RWPE2 (cell line): ENCODE measurements at regions not wholly inside any gene's neighbourhood (a gene's known extent, or its start where the extent isn't known, plus 50 kb on each side); places are given as distances from the start of the nearest gene placed in this dataset.

ENCODE experiments used
- ATAC-seq: fragments of 200-7000 bp; cut with Tn5 transposase; 3 replicates; pipeline ENCODE4 v1.9.1; 2021; ENCODE audit warnings: low read depth
- DNase-seq: peaks from one replicate; pipeline ENCODE4 v3.0.0-alpha.2; 2020; ENCODE audit warnings: low spot score
- H3K27ac ChIP-seq: fragments of 450-650 bp; 2 replicates; pipeline ENCODE4 v1.5.1; 2017; ENCODE audit warnings: mild to moderate bottlenecking; ENCODE audit not compliant: poor library complexity, severe bottlenecking
- H3K27me3 ChIP-seq: fragments of 250-450 bp; sonication (Bioruptor Pico); 2 replicates; pipeline ENCODE4 v1.5.1; 2021; ENCODE audit warnings: mild to moderate bottlenecking, moderate library complexity; ENCODE audit not compliant: insufficient read depth, poor library complexity, severe bottlenecking
- H3K36me3 ChIP-seq: fragments of 250-450 bp; sonication (Bioruptor Pico); 2 replicates; pipeline ENCODE4 v1.5.1; 2020; ENCODE audit warnings: low read depth, mild to moderate bottlenecking, moderate library complexity
- H3K4me1 ChIP-seq: fragments of 250-450 bp; sonication (Bioruptor Pico); 2 replicates; pipeline ENCODE4 v1.5.1; 2021; ENCODE audit warnings: mild to moderate bottlenecking, moderate library complexity; ENCODE audit not compliant: insufficient read depth, poor library complexity, severe bottlenecking
- H3K4me3 ChIP-seq: fragments of 250-450 bp; sonication (Bioruptor Pico); 2 replicates; pipeline ENCODE4 v1.5.1; 2021; ENCODE audit warnings: mild to moderate bottlenecking, moderate library complexity; ENCODE audit not compliant: severe bottlenecking
- H3K9me3 ChIP-seq: fragments of 250-450 bp; sonication (Bioruptor Pico); 2 replicates; pipeline ENCODE4 v1.5.1; 2021; ENCODE audit warnings: mild to moderate bottlenecking, moderate library complexity; ENCODE audit not compliant: severe bottlenecking
- TF ChIP-seq, protein P1 (sequence below): fragments of 450-650 bp; IDR thresholded peaks from one replicate; pipeline ENCODE4 v1.5.1; 2017; ENCODE audit warnings: mild to moderate bottlenecking, moderate library complexity; ENCODE audit not compliant: poor library complexity, severe bottlenecking

DNA sequence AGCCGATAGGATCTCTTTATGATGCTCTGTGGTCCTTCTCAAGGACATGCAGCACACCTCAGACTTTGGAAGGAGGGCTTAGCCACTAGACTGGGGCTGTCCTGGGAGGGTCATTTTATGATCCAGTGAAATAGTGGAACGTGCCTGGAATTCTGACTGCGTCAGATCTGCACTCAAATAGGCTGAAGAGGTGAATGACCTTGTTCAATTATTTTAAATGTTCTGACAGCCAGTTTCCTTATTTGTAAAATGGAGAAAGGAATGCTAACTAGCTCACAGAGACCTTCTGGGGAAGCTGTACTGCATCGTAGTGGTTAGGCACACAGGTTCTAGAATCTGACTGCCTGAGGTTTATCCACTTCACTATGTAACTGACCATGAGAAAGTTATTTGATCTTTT lies 587.5 kb downstream of the MAFB start:
- H3K4me3 ChIP-seq = no peak overlapping the region
- ATAC-seq (no peak), DNase-seq (no peak)
- H3K36me3 ChIP-seq = no peaks in the 10 kb centered on the region
- H3K9me3 ChIP-seq = no peaks in the 10 kb centered on the region
- H3K27me3 ChIP-seq = peaks cover 6% of the 10 kb centered on the region
- TF ChIP-seq, protein P1, sequence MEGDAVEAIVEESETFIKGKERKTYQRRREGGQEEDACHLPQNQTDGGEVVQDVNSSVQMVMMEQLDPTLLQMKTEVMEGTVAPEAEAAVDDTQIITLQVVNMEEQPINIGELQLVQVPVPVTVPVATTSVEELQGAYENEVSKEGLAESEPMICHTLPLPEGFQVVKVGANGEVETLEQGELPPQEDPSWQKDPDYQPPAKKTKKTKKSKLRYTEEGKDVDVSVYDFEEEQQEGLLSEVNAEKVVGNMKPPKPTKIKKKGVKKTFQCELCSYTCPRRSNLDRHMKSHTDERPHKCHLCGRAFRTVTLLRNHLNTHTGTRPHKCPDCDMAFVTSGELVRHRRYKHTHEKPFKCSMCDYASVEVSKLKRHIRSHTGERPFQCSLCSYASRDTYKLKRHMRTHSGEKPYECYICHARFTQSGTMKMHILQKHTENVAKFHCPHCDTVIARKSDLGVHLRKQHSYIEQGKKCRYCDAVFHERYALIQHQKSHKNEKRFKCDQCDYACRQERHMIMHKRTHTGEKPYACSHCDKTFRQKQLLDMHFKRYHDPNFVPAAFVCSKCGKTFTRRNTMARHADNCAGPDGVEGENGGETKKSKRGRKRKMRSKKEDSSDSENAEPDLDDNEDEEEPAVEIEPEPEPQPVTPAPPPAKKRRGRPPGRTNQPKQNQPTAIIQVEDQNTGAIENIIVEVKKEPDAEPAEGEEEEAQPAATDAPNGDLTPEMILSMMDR = no peak
- no peak overlapping the region for H3K27ac ChIP-seq
- H3K4me1 ChIP-seq = no peaks in the 10 kb centered on the region

DNA sequence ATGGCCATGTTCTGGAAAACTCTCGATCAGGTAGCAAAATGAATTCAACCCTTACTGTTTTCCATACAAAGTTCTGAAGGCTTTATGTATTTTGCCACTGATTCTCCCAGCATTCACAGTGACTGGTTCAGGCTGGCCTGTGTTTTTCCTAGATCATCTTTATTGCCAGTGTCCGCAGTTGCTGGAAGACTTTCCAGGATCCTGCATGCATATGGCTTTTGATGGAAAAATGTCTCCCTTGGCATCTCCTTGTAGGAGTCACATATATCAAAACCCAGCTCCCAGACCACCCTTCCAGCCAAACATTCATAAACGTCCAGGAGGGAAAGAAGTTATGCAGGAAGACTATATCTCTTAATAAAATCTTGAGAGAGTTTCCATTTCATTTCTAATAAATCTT lies 588.8 kb downstream of the MAFB start:
- no peak for ATAC-seq
- DNase-seq = no peak
- peaks cover 6% of the 10 kb centered on the region for H3K27me3 ChIP-seq
- no peak overlapping the region for H3K4me3 ChIP-seq
- no peaks in the 10 kb centered on the region for H3K4me1 ChIP-seq
- H3K9me3 ChIP-seq = no peaks in the 10 kb centered on the region
- TF ChIP-seq, protein P1 = no peak
- H3K36me3 ChIP-seq = no peaks in the 10 kb centered on the region
- no peak overlapping the region for H3K27ac ChIP-seq

DNA sequence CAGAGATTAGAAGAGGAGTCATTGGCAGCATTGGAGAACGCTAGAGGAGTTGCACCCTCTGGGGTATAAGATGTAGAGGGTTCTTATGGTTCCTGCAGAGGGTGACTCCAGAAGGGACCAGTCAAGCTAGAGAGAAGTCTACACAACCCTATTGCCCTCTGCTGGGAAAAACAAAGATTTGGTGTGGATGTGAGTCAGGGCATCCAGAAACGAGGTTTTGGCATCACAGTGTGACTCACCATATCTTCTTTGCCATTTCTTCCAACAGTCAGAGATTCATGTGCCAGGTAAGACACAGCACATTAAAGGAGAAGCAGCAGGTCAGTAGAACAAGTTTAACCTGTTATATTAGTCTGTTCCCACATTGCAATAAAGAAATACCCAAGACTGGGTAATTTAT lies 598.8 kb downstream of the MAFB start:
- no peak overlapping the region for H3K27ac ChIP-seq
- no peaks in the 10 kb centered on the region for H3K27me3 ChIP-seq
- peaks cover 2% of the 10 kb centered on the region for H3K9me3 ChIP-seq
- no peak overlapping the region for H3K4me3 ChIP-seq
- DNase-seq (no peak), ATAC-seq (peak; percentile 67)
- TF ChIP-seq, protein P1 = no peak
- no peaks in the 10 kb centered on the region for H3K4me1 ChIP-seq
- H3K36me3 ChIP-seq = no peaks in the 10 kb centered on the region

DNA sequence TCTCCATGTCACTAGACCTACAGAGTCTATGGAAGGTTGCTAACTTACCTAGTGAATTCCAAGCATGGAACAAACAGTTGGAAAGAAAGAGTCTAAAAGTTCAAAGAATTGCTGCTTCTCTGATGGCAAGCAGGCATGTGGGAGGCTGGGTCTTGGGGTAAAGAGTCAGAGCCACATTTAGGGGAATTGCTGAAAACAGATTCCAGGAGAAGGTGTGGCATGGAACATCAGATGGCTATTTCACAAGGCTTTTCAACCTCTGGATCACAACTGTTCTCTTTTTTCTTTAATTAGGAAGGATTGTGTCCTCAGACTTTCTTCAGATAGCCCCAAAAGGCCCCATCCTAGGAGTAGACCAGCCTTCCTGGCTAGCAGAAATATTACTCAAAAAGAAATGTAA lies 601.5 kb downstream of the MAFB start:
- ATAC-seq = no peak
- H3K27ac ChIP-seq = no peak overlapping the region
- H3K36me3 ChIP-seq = no peaks in the 10 kb centered on the region
- H3K9me3 ChIP-seq = peaks cover 2% of the 10 kb centered on the region
- TF ChIP-seq, protein P1 = no peak
- H3K4me1 ChIP-seq = no peaks in the 10 kb centered on the region
- H3K27me3 ChIP-seq = no peaks in the 10 kb centered on the region
- no peak for DNase-seq
- H3K4me3 ChIP-seq = no peak overlapping the region

DNA sequence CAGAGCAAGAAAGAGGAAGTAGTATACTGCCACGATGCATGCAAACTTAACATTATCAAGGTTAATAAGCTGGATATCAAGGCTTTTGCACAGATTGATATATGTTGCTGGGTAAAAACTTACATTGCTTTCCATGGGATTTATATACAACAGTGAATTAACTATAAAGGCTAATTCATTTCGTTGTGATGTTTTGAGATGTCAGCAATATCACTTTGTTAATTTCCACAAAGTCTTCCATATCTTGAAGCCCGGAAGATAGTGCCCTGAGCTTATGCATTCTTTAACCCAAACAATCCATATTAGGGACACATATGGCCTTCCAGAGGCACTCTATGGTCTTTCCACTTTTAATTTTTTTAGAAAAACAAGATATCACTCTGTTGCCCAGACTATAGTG lies 603.5 kb downstream of the MAFB start:
- DNase-seq = no peak
- Histone ChIP-seq H3K4me1 (no peaks in the 10 kb centered on the region), H3K4me3 (no peak overlapping the region), H3K27me3 (no peaks in the 10 kb centered on the region), H3K36me3 (no peaks in the 10 kb centered on the region), H3K27ac (no peak overlapping the region), H3K9me3 (peaks cover 2% of the 10 kb centered on the region)
- TF ChIP-seq, protein P1 = no peak
- no peak for ATAC-seq
